ENCODE measurements at regions not wholly inside any gene's neighbourhood (a gene's known extent, or its start where the extent isn't known, plus 50 kb on each side); places are given as distances from the start of the nearest gene placed in this dataset.

GRCh38 chr21:35850542-35851103 is 209.7 kb downstream of the SETD4 start:
- H3K9ac ChIP-seq (ENCODE audit: low read length), result no peak overlapping the region
- TF ChIP-seq CTCF (IDR thresholded peaks at IDR 0.05; ENCODE audit: low read length) (no peak), EZH2phosphoT487 (IDR thresholded peaks at IDR 0.05; ENCODE audit: low read length) (no peak), EZH2 (optimal IDR thresholded peaks at IDR 0.05; ENCODE audit: low read depth, low read length) (no peak)
- H3K4me3 ChIP-seq (ENCODE audit: low read length), result no peak overlapping the region
- peak overlapping the region; percentile 36 for H2AFZ ChIP-seq (ENCODE audit: low read length)
- peak overlapping the region; percentile 24; the same call in 1 of the 2 replicates for H3K27ac ChIP-seq (ENCODE audit: low read length)
- no peaks in the 10 kb centered on the region for H3K79me2 ChIP-seq (ENCODE audit: low read length)
- peaks cover 3% of the 10 kb centered on the region; the same call in 1 of the 2 replicates for H3F3A ChIP-seq (ENCODE audit: insufficient read depth, low read length)
- peaks cover 28% of the 10 kb centered on the region for H3K4me1 ChIP-seq (ENCODE audit: low read length)
- H3K27me3 ChIP-seq (replicated peaks; ENCODE audit: insufficient read depth, low read length), result no peaks in the 10 kb centered on the region
- H3K4me2 ChIP-seq (ENCODE audit: low read depth, low read length), result peak overlapping the region; percentile 22
- no peaks in the 10 kb centered on the region for H3K9me3 ChIP-seq (replicated peaks; ENCODE audit: insufficient read depth, low read length)
- no peaks in the 10 kb centered on the region for H3K9me2 ChIP-seq (replicated peaks; ENCODE audit: insufficient read depth, low read length)
- H4K20me1 ChIP-seq (ENCODE audit: insufficient read depth, low read length), result no peaks in the 10 kb centered on the region
- peak; percentile 63 for DNase-seq
- no peaks in the 10 kb centered on the region for H3K36me3 ChIP-seq (replicated peaks; ENCODE audit: insufficient read depth, low read length)

- Histone ChIP-seq H3K79me2 (ENCODE audit: low read length) (no peaks in the 10 kb centered on the region), H3K27ac (ENCODE audit: low read length) (peak overlapping the region; percentile 24; the same call in 1 of the 2 replicates), H4K20me1 (ENCODE audit: insufficient read depth, low read length) (no peaks in the 10 kb centered on the region), H3K9me3 (replicated peaks; ENCODE audit: insufficient read depth, low read length) (no peaks in the 10 kb centered on the region), H3K4me2 (ENCODE audit: low read depth, low read length) (peak overlapping the region; percentile 22), H3K9me2 (replicated peaks; ENCODE audit: insufficient read depth, low read length) (no peaks in the 10 kb centered on the region), H3K4me3 (ENCODE audit: low read length) (no peak overlapping the region), H3K27me3 (replicated peaks; ENCODE audit: insufficient read depth, low read length) (no peaks in the 10 kb centered on the region), H2AFZ (ENCODE audit: low read length) (no peak overlapping the region; the same call in 1 of the 2 replicates), H3K4me1 (ENCODE audit: low read length) (peaks cover 28% of the 10 kb centered on the region), H3K36me3 (replicated peaks; ENCODE audit: insufficient read depth, low read length) (no peaks in the 10 kb centered on the region), H3K9ac (ENCODE audit: low read length) (no peak overlapping the region), H3F3A (ENCODE audit: insufficient read depth, low read length) (peaks cover 3% of the 10 kb centered on the region; the same call in 1 of the 2 replicates)
- peak; percentile 38 for DNase-seq
- TF ChIP-seq CTCF (IDR thresholded peaks at IDR 0.05; ENCODE audit: low read length), result no peak
- TF ChIP-seq EZH2phosphoT487 (IDR thresholded peaks at IDR 0.05; ENCODE audit: low read length), result no peak
- TF ChIP-seq EZH2 (optimal IDR thresholded peaks at IDR 0.05; ENCODE audit: low read depth, low read length), result no peak
These were observed 210.3 kb downstream of the SETD4 start for GRCh38 chr21:35850029-35850428.

GRCh38 chr21:35849144-35849543 is 211.2 kb downstream of the SETD4 start:
- no peak overlapping the region for H3K27ac ChIP-seq (ENCODE audit: low read length)
- no peak overlapping the region for H3K4me3 ChIP-seq (ENCODE audit: low read length)
- H3F3A ChIP-seq (ENCODE audit: insufficient read depth, low read length), result peaks cover 3% of the 10 kb centered on the region; the same call in 1 of the 2 replicates
- H3K36me3 ChIP-seq (replicated peaks; ENCODE audit: insufficient read depth, low read length), result no peaks in the 10 kb centered on the region
- no peak overlapping the region for H3K9ac ChIP-seq (ENCODE audit: low read length)
- no peaks in the 10 kb centered on the region for H3K9me3 ChIP-seq (replicated peaks; ENCODE audit: insufficient read depth, low read length)
- no peaks in the 10 kb centered on the region for H3K9me2 ChIP-seq (replicated peaks; ENCODE audit: insufficient read depth, low read length)
- H3K4me2 ChIP-seq (ENCODE audit: low read depth, low read length), result no peak overlapping the region
- no peak overlapping the region for H2AFZ ChIP-seq (ENCODE audit: low read length)
- H3K79me2 ChIP-seq (ENCODE audit: low read length), result no peaks in the 10 kb centered on the region
- H3K4me1 ChIP-seq (ENCODE audit: low read length), result peaks cover 28% of the 10 kb centered on the region
- H4K20me1 ChIP-seq (ENCODE audit: insufficient read depth, low read length), result no peaks in the 10 kb centered on the region
- TF ChIP-seq EZH2 (optimal IDR thresholded peaks at IDR 0.05; ENCODE audit: low read depth, low read length) (no peak), EZH2phosphoT487 (IDR thresholded peaks at IDR 0.05; ENCODE audit: low read length) (no peak), CTCF (IDR thresholded peaks at IDR 0.05; ENCODE audit: low read length) (no peak)
- no peaks in the 10 kb centered on the region for H3K27me3 ChIP-seq (replicated peaks; ENCODE audit: insufficient read depth, low read length)
- DNase-seq, result no peak
